ENCODE measurements at regions not wholly inside any gene's neighbourhood (a gene's known extent, or its start where the extent isn't known, plus 50 kb on each side); places are given as distances from the start of the nearest gene placed in this dataset.

DNA sequence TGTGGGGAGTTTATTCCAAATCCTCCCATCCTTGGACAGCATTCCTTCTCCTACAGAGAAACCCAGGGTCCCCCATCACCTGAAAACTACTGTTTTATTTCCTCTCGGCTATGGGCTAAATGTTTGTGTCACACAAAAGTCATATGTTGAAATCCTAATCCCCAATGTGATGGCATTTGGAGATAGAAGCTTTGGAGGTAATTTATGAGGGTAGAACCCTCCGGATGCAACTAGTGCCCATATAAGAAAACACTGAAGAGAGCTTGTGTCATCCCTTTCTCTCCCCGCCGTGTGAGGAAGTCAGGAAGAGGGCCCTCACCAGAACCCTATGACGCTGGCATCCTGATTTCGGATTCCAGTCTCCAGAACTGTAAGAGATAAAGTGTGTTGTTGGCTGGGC lies 127.8 kb upstream of the NOCT start:
- intact Hi-C loops (cut with micrococcal nuclease): no loop called here
- Histone ChIP-seq H3K27me3 (ENCODE audit: control insufficient read depth, insufficient read depth, low read length) (no peaks in the 10 kb centered on the region), H3K36me3 (ENCODE audit: control insufficient read depth, insufficient read depth, low read length) (no peaks in the 10 kb centered on the region), H4K91ac (ENCODE audit: insufficient read depth, low read depth, low read length) (no peak overlapping the region), H3K9me1 (ENCODE audit: insufficient read depth, low read length) (no peaks in the 10 kb centered on the region), H3K27ac (ENCODE audit: insufficient read depth, low read length) (no peak overlapping the region), H4K8ac (ENCODE audit: low read depth in 2 of 2, low read length in 2 of 2) (no peak overlapping the region), H2BK5ac (ENCODE audit: low read depth, low read length, poor library complexity, severe bottlenecking) (no peak overlapping the region), H4K5ac (ENCODE audit: low read depth, low read length) (no peak overlapping the region), H2BK15ac (ENCODE audit: low read depth, low read length) (no peak overlapping the region), H2BK20ac (ENCODE audit: low read depth, low read length) (no peak overlapping the region), H3K9me3 (ENCODE audit: control insufficient read depth, insufficient read depth, low read length) (no peaks in the 10 kb centered on the region), H3K56ac (ENCODE audit: extremely low read depth, insufficient read depth, low read length) (no peak overlapping the region), H2AK5ac (ENCODE audit: low read depth, low read length) (no peak overlapping the region), H3K4me1 (ENCODE audit: control insufficient read depth, insufficient read depth, low read length) (no peaks in the 10 kb centered on the region), H3K4me3 (ENCODE audit: insufficient read depth, low read depth, low read length) (no peak overlapping the region), H2AFZ (replicated peaks; ENCODE audit: low read length, poor library complexity) (no peak overlapping the region), H3K9ac (ENCODE audit: low read depth, low read length) (no peak overlapping the region), H3K4ac (ENCODE audit: low read depth, low read length) (no peak overlapping the region), H2AK9ac (replicated peaks; ENCODE audit: low read depth, low read length, poor library complexity) (no peak overlapping the region), H3K79me1 (ENCODE audit: low read depth in 1 of 2, low read length in 2 of 2) (no peaks in the 10 kb centered on the region), H4K20me1 (ENCODE audit: insufficient read depth, low read length) (no peaks in the 10 kb centered on the region), H2BK120ac (ENCODE audit: low read depth, low read length) (no peak overlapping the region), H3K18ac (ENCODE audit: low read depth, low read length) (no peak overlapping the region), H3K14ac (replicated peaks; ENCODE audit: low read depth, low read length) (no peak overlapping the region), H3K4me2 (ENCODE audit: low read depth, low read length) (no peak overlapping the region), H3K23ac (ENCODE audit: low read depth, low read length) (no peak overlapping the region)
- TF ChIP-seq, protein P1, sequence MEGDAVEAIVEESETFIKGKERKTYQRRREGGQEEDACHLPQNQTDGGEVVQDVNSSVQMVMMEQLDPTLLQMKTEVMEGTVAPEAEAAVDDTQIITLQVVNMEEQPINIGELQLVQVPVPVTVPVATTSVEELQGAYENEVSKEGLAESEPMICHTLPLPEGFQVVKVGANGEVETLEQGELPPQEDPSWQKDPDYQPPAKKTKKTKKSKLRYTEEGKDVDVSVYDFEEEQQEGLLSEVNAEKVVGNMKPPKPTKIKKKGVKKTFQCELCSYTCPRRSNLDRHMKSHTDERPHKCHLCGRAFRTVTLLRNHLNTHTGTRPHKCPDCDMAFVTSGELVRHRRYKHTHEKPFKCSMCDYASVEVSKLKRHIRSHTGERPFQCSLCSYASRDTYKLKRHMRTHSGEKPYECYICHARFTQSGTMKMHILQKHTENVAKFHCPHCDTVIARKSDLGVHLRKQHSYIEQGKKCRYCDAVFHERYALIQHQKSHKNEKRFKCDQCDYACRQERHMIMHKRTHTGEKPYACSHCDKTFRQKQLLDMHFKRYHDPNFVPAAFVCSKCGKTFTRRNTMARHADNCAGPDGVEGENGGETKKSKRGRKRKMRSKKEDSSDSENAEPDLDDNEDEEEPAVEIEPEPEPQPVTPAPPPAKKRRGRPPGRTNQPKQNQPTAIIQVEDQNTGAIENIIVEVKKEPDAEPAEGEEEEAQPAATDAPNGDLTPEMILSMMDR (conservative IDR thresholded peaks at IDR 0.05; ENCODE audit: low read depth, low read length): no peak
- TF ChIP-seq RCOR1 (IDR thresholded peaks at IDR 0.05; ENCODE audit: insufficient replicate concordance, low read length) (no peak), POLR2A (IDR thresholded peaks at IDR 0.05; ENCODE audit: low read depth, low read length) (no peak), MXI1 (IDR thresholded peaks at IDR 0.05; ENCODE audit: borderline replicate concordance, low read depth, low read length) (no peak), CHD1 (IDR thresholded peaks at IDR 0.05; ENCODE audit: low read depth, low read length) (no peak), RAD21 (IDR thresholded peaks at IDR 0.05; ENCODE audit: low read length) (no peak), RFX5 (IDR thresholded peaks at IDR 0.05; ENCODE audit: low read depth, low read length) (no peak), SMC3 (IDR thresholded peaks at IDR 0.05; ENCODE audit: low read depth, low read length) (no peak), BHLHE40 (IDR thresholded peaks at IDR 0.05; ENCODE audit: low read depth, low read length) (no peak), CEBPB (IDR thresholded peaks at IDR 0.05; ENCODE audit: low read depth, low read length) (no peak), NFE2L2 (IDR thresholded peaks at IDR 0.05; ENCODE audit: low read depth, low read length) (no peak), FOS (IDR thresholded peaks at IDR 0.05; ENCODE audit: low read depth, low read length) (no peak), MAFK (IDR thresholded peaks at IDR 0.05; ENCODE audit: low read depth, low read length) (no peak), MAZ (IDR thresholded peaks at IDR 0.05; ENCODE audit: borderline replicate concordance, low read depth, low read length) (no peak)
- TF ChIP-seq, protein P2, sequence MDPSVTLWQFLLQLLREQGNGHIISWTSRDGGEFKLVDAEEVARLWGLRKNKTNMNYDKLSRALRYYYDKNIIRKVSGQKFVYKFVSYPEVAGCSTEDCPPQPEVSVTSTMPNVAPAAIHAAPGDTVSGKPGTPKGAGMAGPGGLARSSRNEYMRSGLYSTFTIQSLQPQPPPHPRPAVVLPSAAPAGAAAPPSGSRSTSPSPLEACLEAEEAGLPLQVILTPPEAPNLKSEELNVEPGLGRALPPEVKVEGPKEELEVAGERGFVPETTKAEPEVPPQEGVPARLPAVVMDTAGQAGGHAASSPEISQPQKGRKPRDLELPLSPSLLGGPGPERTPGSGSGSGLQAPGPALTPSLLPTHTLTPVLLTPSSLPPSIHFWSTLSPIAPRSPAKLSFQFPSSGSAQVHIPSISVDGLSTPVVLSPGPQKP (IDR thresholded peaks at IDR 0.05; ENCODE audit: borderline replicate concordance, low read depth, low read length): no peak
- TF ChIP-seq, protein P3, sequence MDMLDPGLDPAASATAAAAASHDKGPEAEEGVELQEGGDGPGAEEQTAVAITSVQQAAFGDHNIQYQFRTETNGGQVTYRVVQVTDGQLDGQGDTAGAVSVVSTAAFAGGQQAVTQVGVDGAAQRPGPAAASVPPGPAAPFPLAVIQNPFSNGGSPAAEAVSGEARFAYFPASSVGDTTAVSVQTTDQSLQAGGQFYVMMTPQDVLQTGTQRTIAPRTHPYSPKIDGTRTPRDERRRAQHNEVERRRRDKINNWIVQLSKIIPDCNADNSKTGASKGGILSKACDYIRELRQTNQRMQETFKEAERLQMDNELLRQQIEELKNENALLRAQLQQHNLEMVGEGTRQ (IDR thresholded peaks at IDR 0.05; ENCODE audit: low read depth, low read length): no peak
- no TSS peak for BruUV-seq (replicated peaks)
- DNase-seq (no peak), ATAC-seq (ENCODE audit: low read depth) (no peak)
- 100% methylated on average over 2 of the region's 6 CpGs; no CpG with 5 or more reads in 1 of the 2 experiments for WGBS, 2 experiments (ENCODE audit: extremely low coverage in 2 of 2, insufficient read length in 1 of 2)
- in situ Hi-C loops (cut with MboI; ENCODE audit: low sequenced_read_pairs): no loop called here
- ChIA-PET CTCF (no interaction called here), POLR2A (ENCODE audit: unreplicated experiment) (no interaction called here)
- dilution Hi-C loops (cut with HindIII; ENCODE audit: low sequenced_read_pairs, unreplicated experiment): no loop called here
